ENCODE measurements at regions not wholly inside any gene's neighbourhood (a gene's known extent, or its start where the extent isn't known, plus 50 kb on each side); places are given as distances from the start of the nearest gene placed in this dataset.
A peak's percentile ranks its signal among the peaks of the same experiment; 100 is the strongest.

DNA sequence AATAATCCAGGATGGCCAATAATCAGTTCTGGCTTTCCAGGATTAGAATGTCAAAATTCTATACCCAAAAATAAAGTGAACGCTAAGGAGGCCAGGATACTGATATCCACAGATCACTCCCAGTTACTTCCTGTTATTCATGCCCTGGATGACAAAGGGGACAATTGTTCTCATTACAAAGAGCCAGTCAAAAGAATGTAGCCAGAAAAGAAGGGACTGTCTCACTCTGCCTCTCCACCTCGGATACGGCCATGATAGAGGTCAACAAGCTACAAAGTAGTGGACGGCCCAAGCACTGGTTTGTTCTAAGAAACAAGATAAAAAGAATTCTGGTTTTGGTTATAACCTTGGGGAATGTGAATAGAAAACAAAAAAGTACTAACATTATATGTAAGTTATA lies 116.1 kb upstream of the ATF7IP start:
- no peak for DNase-seq (ENCODE audit: low read depth in 4 of 4, low spot score in 3 of 4)

GRCh38 chr12:14252697-14253096 lies 112.8 kb upstream of the ATF7IP start:
- DNase-seq (ENCODE audit: low read depth in 4 of 4, low spot score in 3 of 4): no peak

- DNase-seq (ENCODE audit: low read depth in 4 of 4, low spot score in 3 of 4): no peak
Observed at GRCh38 chr12:14253496-14253895, 112.0 kb upstream of the ATF7IP start.

DNA sequence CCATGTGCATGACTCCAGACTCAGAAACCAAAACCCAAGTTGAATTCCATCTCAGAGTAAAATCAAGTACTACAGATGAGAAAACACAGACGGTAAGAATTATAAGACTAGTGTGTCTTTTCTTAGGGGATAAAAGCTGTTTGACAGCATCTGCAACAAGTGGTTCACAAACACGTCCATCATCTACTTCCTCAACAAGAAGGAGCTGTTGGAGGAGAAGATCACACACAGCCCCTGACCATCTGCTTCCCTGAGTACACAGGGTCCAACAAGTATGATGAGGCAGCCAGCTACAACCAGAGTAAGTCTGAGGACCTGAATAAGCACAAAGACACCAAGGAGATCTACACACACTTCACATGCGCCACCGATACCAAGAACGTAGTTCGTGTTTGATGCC lies 110.7 kb upstream of the ATF7IP start:
- no peak for DNase-seq (ENCODE audit: low read depth in 4 of 4, low spot score in 3 of 4)

GRCh38 chr12:14256121-14256520 lies 109.4 kb upstream of the ATF7IP start:
- no peak for DNase-seq (ENCODE audit: low read depth in 4 of 4, low spot score in 3 of 4)

DNA sequence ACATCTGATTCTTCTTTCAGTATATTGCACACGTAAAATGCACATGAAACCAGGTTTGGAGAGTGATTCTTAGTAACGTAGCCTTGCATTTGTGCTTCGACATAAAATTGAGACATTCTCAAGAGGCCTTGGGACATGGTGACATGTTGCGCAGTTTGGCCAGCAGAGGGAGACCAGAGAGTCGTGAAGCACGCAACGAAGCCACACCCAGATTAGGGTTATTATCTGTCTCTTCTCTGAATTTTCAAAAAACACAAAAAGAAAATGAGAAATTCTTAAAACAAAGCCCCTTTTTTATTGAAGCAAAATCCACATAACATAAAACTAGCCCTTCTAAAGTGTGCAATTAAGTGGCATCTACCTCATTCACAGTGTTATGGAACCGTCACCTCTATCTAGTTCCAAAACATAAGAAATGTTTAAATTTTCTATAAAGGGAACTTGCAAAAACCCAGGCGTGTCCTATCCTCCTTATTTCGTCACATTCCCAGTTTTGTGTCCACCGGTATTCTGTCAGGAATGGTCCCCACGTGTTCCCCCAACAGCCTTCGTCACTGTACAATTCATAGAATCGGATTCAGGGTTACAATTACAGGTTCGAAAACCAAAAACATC lies 108.8 kb upstream of the ATF7IP start:
- DNase-seq (ENCODE audit: low read depth in 4 of 4, low spot score in 3 of 4): no peak

DNA sequence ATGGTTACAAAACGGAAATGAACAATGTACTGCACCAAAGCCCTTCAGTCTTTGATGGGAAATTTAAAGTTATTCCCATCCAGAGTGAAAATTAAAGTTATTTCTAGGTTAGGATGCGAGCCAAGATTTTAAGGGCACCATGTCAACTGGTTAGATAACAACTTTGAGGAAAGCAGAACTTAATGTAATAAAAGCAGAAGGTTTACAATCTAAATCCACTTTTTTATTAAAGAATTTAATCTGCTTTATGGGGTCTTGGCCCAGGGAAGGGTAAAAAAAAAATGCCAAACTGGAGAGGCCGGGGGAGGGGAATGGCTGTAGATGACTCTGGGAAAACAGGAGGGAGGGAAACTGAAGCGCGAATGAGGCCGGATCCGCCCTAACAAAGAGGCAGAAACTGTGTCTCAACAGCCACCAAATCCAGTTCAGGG lies 108.2 kb upstream of the ATF7IP start:
- DNase-seq (ENCODE audit: low read depth in 4 of 4, low spot score in 3 of 4): no peak

- DNase-seq (ENCODE audit: low read depth in 4 of 4, low spot score in 3 of 4): peak; percentile 90 to 98 (median 98)
Observed at GRCh38 chr12:14257734-14258574, 107.5 kb upstream of the ATF7IP start.

DNA sequence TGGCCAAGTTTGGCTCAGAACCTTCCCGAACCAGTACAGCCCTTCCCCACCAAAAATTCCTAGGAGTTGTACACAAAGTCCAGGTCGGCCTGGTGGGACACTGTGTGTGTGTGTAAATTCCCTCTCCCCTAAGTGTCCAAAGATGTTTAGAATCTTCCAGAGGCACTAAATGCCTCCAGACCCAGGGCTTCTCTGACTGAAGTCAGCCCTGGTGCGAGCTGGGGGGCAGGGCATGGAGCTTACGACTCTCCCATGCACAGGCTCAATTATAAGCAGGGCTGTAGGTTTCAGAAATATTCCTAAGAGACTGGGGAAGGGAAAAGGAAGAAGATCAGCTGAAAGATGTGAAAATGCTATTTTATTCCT lies 106.9 kb upstream of the ATF7IP start:
- no peak for DNase-seq (ENCODE audit: low read depth in 4 of 4, low spot score in 3 of 4)

- no peak for DNase-seq (ENCODE audit: low read depth in 4 of 4, low spot score in 3 of 4)
Observed at GRCh38 chr12:14259481-14260010, 105.9 kb upstream of the ATF7IP start.

DNA sequence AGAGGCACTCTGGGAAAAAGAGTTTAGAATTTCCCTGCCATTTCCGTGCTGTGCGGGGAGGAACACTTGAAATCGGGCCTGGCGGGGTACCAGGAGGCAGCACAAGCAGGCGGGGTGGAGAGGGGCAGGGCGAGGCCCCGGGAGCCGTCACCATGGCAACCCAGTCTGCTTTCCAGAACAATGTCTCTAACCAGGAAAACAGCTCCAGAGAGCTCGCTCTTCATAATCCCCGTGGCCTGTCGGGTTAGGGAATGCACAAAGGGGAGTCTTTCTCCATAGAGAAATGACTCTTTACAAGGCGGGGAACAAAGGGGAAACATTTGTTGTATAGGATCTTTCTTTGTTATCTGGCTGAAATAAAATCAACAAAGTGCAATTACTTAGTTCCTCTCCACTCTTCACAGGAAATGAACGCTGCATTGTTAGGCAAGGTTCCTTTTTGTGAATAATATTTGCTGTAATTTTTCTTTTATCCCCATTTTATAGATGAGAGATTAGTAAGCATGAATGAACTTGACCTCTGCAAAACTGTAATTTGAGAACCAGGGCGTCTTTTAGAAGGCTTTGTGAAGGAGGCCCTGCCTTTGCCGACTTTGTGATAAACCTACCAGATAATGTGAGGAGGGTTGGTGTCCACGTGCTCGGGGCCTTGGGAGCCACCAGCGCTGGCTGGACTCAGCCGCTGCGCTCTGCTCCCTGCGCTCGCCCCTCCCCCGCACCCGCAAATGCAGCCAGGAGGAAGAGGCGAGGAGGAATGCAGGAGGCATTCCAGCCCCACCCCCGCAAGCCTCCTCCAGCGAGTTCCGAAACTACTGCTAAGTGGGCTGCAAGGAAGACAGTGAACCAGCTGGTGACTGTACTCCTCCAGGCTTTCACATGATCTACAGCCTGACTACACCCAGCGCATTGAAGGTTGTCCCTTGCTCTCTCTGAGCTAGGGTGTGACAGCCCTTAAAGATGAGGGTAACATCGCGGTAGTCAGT lies 105.2 kb upstream of the ATF7IP start:
- DNase-seq (ENCODE audit: low read depth in 4 of 4, low spot score in 3 of 4): peak in 2 of 4 donors; percentile 83 to 84

- no peak for DNase-seq (ENCODE audit: low read depth in 4 of 4, low spot score in 3 of 4)
Observed at GRCh38 chr12:14261096-14261495, 104.4 kb upstream of the ATF7IP start.

- DNase-seq (ENCODE audit: low read depth in 4 of 4, low spot score in 3 of 4): no peak
Observed at GRCh38 chr12:14261861-14262260, 103.6 kb upstream of the ATF7IP start.

DNA sequence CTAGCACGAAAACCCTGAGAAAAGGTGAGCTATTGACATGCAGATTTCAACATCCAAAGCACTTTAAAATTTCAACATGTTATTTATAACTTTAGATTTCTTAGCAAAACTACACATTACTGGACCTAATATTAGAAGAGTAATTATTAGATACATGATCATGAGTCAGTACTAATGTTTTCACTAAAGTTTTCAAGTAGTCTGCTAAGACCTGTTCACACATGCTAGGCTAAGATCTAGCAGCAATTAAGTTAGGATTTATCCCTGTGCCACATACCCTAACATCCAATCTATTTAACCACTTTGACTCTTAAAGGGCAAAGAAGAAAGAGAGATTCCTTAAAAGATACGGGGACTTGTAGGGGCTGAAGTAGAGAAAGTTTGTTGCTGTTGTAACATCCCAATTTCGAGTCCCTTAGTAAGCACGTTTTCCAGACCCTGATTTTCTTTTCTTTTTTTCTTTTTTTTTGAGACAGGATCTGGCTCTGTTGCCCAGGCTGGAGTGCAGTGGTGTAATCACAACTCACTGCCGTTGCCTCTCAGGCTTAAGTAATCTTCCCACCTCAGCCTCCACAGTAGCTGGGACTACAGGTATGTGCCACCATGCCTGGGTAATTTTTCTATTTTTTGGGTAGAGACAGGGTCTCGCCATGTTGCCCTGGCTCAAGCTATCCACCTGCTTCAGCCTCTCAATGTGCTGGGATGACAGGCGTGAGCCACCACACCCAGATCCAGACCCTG lies 102.5 kb upstream of the ATF7IP start:
- DNase-seq (ENCODE audit: low read depth in 4 of 4, low spot score in 3 of 4): no peak

- no peak for DNase-seq (ENCODE audit: low read depth in 4 of 4, low spot score in 3 of 4)
Observed at GRCh38 chr12:14263742-14264141, 101.7 kb upstream of the ATF7IP start.

DNA sequence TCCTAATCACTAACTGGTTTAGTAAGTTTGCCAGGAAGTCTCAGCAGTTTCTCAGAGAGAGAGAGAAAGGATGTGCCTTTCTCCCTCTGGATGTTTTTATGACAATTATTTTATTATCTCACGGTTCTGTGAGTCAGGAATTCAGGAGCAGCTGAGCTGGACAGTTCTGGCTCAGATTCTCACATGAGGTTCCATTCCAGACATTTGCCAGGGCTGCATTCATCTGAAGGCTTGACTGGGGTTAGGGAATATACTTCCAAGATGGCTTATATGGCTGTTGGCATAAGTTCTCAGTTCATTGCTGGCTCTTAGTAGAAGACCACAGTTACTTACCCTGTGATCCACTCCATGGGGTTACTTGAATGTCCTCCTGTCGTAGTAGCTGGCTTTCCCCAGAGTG lies 101.2 kb upstream of the ATF7IP start:
- DNase-seq (ENCODE audit: low read depth in 4 of 4, low spot score in 3 of 4): no peak

DNA sequence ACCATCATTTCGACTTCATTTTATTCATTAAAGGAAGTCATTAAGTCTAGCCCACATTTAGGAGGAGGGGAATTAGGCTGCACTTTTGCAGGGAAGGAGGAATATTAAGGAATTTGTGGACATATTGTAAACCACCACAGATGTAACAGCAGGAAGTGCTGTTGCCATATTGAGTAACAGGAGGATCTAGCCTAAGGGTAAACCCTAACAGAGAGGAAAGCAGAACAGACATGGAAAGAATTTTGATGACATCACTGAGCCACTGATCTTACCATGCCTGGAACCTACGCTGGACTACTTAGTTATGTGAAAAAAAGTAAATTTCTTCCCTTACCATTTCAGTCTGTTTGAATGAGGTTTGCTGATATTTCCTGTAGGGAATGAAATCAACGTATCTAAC lies 100.7 kb upstream of the ATF7IP start:
- no peak for DNase-seq (ENCODE audit: low read depth in 4 of 4, low spot score in 3 of 4)

- no peak for DNase-seq (ENCODE audit: low read depth in 4 of 4, low spot score in 3 of 4)
Observed at GRCh38 chr12:14268120-14268515, 97.4 kb upstream of the ATF7IP start.

GRCh38 chr12:14270392-14270791 lies 95.1 kb upstream of the ATF7IP start:
- no peak for DNase-seq (ENCODE audit: low read depth in 4 of 4, low spot score in 3 of 4)

Measured in right renal pelvis (tissue), 4 donors.